ENCODE measurements at regions not wholly inside any gene's neighbourhood (a gene's known extent, or its start where the extent isn't known, plus 50 kb on each side); places are given as distances from the start of the nearest gene placed in this dataset.

DNA sequence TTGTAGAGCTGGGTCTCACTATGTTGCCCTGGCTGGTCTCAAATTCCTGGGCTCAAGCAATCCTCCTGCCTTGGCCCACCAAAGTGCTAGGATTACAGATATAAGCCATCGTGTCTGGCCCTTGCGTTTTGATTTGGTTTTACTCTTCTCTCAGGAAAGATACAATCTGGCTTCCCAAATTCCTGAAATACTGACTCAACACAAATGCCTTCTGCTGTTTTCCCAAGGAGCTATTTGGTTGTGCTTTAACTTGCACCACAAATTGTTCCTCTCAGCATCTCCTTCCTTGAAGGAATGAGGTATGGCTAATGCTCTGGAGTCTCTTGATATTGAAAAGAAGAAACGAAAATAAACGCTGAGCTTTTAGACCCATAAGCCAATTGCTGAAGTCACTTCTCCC, 110.0 kb upstream of the PAX6 start:
- Histone ChIP-seq H3K36me3 (replicated peaks; ENCODE audit: control insufficient read depth, insufficient read depth, low read length) (no peaks in the 10 kb centered on the region), H3K27me3 (ENCODE audit: control insufficient read depth, insufficient read depth, low read length) (no peaks in the 10 kb centered on the region), H3K4me3 (ENCODE audit: insufficient read depth, low read depth, low read length) (no peak overlapping the region)
- no peak for DNase-seq

DNA sequence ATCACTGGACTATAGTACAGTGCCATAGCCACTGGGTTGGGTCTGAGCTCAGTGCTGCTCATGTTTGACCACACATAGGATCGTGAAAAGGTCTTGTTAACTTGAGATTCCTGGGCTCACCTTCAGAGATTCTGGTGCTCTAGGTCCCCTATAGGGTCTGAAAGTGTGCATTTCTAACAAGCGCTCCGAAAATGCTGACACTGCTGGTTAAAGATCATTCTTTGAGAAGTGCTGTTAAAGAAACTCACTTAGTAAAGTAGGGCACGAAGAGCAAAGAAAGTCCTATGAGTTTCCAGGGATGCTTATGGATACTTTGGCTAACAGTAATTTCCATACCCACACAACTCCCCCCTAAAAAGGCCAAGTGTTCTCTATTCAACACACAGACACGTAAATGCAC, 108.1 kb upstream of the PAX6 start:
- no peak for DNase-seq
- no peak overlapping the region for H3K4me3 ChIP-seq (ENCODE audit: insufficient read depth, low read depth, low read length)
- H3K36me3 ChIP-seq (replicated peaks; ENCODE audit: control insufficient read depth, insufficient read depth, low read length): no peaks in the 10 kb centered on the region
- no peaks in the 10 kb centered on the region; the same call in 1 of the 2 replicates for H3K27me3 ChIP-seq (ENCODE audit: control insufficient read depth, insufficient read depth, low read length)

DNA sequence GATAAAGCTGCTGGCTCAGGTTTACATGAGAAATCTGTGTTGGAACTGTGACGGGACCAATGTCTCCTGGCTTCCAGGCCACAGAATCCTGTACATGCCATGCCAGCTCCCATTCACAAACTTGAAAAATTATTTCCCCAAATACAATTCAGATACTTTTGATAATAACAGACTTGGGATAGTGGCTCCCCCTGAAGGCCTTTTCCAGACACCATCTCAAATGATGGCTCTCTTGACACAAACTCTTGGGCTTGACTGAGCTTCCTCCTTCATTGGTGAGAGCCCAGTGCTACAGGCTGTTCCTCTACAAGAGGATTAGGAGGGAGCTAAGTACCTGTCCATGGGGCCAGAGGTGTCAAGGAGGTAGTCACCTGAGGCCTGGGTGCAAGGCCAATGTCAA, 104.7 kb upstream of the PAX6 start:
- Histone ChIP-seq H3K4me3 (ENCODE audit: insufficient read depth, low read depth, low read length) (no peak overlapping the region), H3K27me3 (ENCODE audit: control insufficient read depth, insufficient read depth, low read length) (no peaks in the 10 kb centered on the region; the same call in 1 of the 2 replicates), H3K36me3 (replicated peaks; ENCODE audit: control insufficient read depth, insufficient read depth, low read length) (no peaks in the 10 kb centered on the region)
- no peak for DNase-seq

DNA sequence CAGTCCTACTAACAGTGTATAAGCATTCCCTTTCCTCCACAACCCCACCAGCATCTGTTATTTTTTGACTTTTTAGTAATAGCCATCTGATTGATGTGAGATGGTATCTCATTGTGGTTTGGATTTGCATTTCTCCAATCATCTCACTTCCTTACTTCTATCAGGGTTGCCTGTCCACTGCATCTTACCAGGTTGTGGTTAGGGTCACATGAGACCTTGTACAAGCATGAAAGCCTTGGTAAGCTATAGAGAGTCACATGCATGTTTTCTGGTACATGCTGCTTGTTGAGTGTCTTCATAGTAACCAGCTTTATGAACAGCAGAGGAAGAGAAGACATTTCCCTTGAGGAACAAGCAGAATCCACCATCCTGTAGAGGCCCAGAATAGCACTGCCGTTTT, 102.9 kb upstream of the PAX6 start:
- no peak for DNase-seq
- no peaks in the 10 kb centered on the region for H3K36me3 ChIP-seq (replicated peaks; ENCODE audit: control insufficient read depth, insufficient read depth, low read length)
- no peaks in the 10 kb centered on the region; the same call in 1 of the 2 replicates for H3K27me3 ChIP-seq (ENCODE audit: control insufficient read depth, insufficient read depth, low read length)
- no peak overlapping the region for H3K4me3 ChIP-seq (ENCODE audit: insufficient read depth, low read depth, low read length)

DNA sequence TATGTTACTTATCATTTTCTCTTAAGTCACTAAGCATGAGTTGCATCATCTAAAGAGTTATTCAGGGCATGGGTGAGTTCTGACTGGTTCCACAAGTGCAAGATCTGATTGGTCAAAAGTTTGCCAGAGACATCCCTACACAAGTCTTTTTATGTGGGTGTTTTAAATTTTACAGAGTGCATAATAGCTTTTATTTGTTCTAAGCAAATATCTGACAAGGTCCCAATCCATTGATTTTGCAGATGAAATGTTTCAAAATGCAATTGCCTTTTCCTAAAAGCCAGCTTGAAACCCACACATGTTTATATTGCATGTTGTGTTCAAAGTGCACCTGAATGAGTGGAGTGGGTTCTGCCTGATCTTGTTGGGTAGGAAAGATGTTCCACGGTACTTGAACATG, 101.7 kb upstream of the PAX6 start:
- Histone ChIP-seq H3K4me3 (ENCODE audit: insufficient read depth, low read depth, low read length) (no peak overlapping the region), H3K36me3 (replicated peaks; ENCODE audit: control insufficient read depth, insufficient read depth, low read length) (no peaks in the 10 kb centered on the region), H3K27me3 (ENCODE audit: control insufficient read depth, insufficient read depth, low read length) (no peaks in the 10 kb centered on the region; the same call in 1 of the 2 replicates)
- DNase-seq: no peak

DNA sequence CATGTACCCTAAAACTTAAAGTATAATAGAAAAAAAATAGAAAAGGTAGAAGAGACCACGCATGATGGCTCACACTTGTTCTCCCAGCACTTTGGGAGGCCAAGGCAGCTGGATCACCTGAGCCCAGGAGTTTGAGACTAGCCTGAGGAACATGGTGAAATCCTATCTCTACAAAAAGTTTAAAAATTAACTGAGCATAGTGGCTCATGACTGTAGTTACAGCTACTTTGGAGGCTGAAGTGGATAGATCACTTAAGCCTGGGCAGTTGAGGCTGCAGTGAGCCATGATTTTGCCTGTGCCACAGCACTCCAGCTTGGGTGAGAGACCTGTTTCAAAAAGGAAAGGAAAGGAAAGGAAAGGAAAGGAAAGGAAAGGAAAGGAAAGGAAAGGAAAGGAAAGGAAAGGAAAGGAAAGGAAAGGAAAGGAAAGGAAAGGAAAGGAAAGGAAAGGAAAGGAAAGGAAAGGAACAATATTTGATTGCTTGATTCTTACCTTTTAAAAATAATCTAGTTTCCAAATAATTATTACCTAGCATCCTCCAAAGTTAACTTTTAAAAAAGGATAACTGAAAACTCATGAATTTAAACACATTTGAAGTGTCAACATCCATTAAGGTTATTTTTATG, 99.9 kb upstream of the PAX6 start:
- H3K4me3 ChIP-seq (ENCODE audit: insufficient read depth, low read depth, low read length): no peak overlapping the region
- no peak for DNase-seq

DNA sequence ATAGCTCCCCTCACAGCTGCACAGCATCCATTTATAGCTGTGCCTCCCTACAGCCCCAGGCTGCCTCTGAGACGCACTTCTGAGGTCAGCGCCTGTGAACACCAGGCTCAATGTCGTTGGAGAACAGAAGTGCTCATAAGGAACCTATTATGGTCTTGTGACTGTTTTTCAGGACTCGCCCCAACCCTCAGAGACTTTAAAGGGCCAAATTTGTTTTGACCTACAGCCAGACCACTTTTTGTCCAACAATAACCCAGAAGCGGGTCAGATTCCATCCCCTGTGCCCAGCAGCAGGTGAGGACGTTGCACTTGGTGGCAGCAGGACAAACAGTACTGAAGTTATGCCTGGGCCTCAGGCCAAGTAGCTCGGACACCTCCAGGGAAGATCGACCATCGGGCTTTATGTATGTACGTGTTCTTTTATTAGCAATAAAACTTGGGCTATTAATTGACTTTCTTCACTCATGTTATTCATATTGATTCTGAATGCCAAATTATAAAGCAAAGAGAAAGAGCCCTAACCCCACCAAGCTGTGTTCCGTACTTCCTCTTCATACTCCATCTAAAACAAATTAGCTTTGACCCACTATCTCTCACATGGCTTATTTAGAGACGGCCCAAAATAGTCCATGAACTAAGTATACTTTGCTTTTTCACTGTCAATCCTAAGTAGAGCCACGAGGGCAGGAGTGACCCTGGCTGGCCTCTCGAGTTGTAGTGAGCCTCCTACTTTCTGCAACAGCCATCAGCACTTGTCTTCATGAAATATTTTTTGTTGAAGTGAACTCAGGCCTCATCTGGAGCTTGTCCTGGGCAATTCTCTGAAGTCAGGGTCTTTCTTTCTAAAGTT, 92.3 kb upstream of the PAX6 start:
- no peak for DNase-seq
- H3K4me3 ChIP-seq (ENCODE audit: insufficient read depth, low read depth, low read length): no peak overlapping the region
- H3K27me3 ChIP-seq (ENCODE audit: control insufficient read depth, insufficient read depth, low read length): no peaks in the 10 kb centered on the region
- no peaks in the 10 kb centered on the region for H3K36me3 ChIP-seq (replicated peaks; ENCODE audit: control insufficient read depth, insufficient read depth, low read length)

More for the DNA sequence above, 99.9 kb upstream of the PAX6 start:
- Histone ChIP-seq H3K27me3 (ENCODE audit: control insufficient read depth, insufficient read depth, low read length) (no peaks in the 10 kb centered on the region; the same call in 1 of the 2 replicates), H3K36me3 (replicated peaks; ENCODE audit: control insufficient read depth, insufficient read depth, low read length) (no peaks in the 10 kb centered on the region)

DNA sequence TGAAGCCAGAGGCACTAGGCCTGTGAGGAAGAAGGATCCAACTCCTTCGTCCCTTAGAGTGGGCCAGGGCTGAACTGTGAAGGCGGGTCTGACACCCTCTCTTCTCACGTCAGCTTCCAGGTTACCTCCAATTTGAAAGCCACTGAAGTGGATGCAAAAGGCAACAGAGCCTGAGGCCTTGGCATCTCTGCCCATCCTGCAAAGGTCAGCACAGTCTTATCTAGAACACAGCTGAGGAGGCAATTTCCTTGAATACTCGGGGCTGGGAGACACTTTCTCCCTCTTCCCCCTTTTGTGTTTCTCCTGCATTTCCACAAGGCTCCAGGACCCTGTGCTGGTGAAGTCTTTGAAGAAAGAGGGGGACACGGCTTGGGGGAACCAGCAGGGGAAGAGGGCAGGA, 91.6 kb upstream of the PAX6 start:
- Histone ChIP-seq H3K4me3 (ENCODE audit: insufficient read depth, low read depth, low read length) (no peak overlapping the region), H3K27me3 (ENCODE audit: control insufficient read depth, insufficient read depth, low read length) (no peaks in the 10 kb centered on the region), H3K36me3 (replicated peaks; ENCODE audit: control insufficient read depth, insufficient read depth, low read length) (no peaks in the 10 kb centered on the region)
- DNase-seq: no peak

DNA sequence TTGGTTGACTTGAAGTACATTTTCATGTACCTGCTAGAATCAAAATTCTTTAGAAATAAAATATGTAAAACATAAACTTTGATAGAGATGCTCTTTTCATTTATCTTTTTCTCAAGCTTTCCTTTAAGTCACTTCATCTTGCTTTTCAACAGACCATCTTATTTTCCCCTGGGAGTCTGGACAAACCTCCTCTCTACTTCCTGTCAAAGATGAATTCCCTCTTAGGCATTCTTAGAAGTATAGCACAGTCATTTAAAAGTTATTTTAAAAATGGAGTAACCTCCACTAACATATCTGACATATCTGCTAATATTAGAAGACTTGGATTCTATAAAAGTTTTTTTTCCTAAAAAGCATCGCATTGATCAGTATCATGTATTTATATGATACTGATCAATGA, 84.8 kb upstream of the PAX6 start:
- H3K36me3 ChIP-seq (replicated peaks; ENCODE audit: control insufficient read depth, insufficient read depth, low read length): no peaks in the 10 kb centered on the region
- no peak overlapping the region for H3K4me3 ChIP-seq (ENCODE audit: insufficient read depth, low read depth, low read length)
- no peaks in the 10 kb centered on the region for H3K27me3 ChIP-seq (ENCODE audit: control insufficient read depth, insufficient read depth, low read length)
- DNase-seq: no peak

DNA sequence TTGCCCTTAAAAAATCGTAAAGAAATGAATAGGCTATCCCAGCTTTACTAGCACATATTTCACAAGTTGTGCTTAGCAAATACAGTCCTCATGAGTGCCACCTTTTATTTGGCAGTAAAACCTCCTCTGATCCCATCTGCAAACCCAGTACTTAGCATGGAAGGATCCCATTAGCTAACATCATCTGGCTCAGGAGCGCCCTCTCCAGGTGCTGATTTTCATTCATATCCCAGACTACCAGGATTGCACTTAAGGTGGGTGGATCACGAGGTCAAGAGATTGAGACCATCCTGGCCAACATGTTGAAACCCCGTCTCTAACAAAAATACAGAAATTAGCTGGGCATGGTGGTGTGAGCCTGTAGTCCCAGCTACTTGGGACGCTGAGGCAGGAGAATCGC, 76.1 kb upstream of the PAX6 start:
- no peaks in the 10 kb centered on the region for H3K36me3 ChIP-seq (replicated peaks; ENCODE audit: control insufficient read depth, insufficient read depth, low read length)
- no peak overlapping the region for H3K4me3 ChIP-seq (ENCODE audit: insufficient read depth, low read depth, low read length)
- DNase-seq: peak; percentile 65
- no peaks in the 10 kb centered on the region for H3K27me3 ChIP-seq (ENCODE audit: control insufficient read depth, insufficient read depth, low read length)

DNA sequence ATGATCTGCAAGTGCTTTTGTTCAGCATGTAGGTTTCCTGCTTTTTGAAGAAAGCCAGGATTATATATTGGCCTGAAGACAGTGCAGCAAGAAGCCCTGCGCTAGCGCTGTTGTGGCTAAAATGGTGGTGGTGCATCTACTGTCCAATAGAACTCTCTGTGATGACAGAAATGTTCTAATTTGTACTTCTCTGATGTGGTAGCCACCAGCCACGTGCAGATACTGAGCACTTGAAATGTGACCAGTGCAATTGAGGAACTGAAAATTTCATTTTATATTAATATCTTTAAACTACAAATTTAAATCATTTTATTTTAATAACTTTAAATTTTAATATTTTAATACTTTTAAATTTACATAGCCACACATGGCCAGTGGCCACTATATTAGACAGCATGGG, 73.0 kb upstream of the PAX6 start:
- no peaks in the 10 kb centered on the region for H3K27me3 ChIP-seq (ENCODE audit: control insufficient read depth, insufficient read depth, low read length)
- no peak for DNase-seq

DNA sequence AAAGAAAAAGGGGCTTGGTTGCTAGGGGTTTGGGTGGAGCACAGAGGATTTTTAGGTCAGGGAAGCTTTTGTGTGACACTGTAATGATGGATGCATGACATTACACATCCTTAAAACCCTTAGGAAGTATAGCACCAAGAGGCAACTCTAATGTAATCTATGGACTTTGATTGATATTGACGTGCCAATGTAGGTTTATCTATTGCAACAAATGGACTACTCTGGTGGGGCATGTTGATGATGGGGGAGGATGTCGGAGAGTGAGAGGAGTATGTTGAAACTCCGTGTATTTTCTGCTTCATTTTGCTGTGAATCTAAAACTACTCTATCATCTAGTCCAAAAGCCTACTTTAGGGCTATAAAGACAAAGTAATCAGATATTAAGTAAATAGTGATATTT, 72.3 kb upstream of the PAX6 start:
- DNase-seq: no peak
- H3K36me3 ChIP-seq (replicated peaks; ENCODE audit: control insufficient read depth, insufficient read depth, low read length): no peaks in the 10 kb centered on the region
- no peaks in the 10 kb centered on the region for H3K27me3 ChIP-seq (ENCODE audit: control insufficient read depth, insufficient read depth, low read length)
- no peak overlapping the region for H3K4me3 ChIP-seq (ENCODE audit: insufficient read depth, low read depth, low read length)

More for the DNA sequence above, 73.0 kb upstream of the PAX6 start:
- H3K36me3 ChIP-seq (replicated peaks; ENCODE audit: control insufficient read depth, insufficient read depth, low read length): no peaks in the 10 kb centered on the region
- H3K4me3 ChIP-seq (ENCODE audit: insufficient read depth, low read depth, low read length): no peak overlapping the region

DNA sequence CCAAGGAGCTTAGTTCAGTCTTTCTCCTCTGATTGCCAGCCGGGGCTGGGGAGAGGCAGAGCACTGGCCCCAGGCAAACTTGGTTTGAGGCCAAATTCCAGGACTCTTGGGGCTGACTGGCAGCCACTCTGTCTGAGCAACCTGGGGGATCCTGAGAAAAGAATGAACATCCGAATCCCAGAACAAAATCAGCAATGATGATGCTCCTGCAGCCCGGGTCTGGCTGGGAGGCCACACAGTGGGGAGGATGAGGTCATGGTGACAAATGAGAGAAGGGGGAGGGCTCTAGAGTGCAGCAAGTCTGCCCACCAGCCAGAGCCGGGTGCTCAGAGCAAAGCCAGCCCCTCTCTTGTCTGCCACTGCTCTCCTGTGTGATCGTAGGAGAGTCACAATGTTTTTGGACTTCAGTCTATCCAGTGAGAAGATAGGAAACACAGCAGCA, 71.8 kb upstream of the PAX6 start:
- H3K4me3 ChIP-seq (ENCODE audit: insufficient read depth, low read depth, low read length): no peak overlapping the region
- H3K36me3 ChIP-seq (replicated peaks; ENCODE audit: control insufficient read depth, insufficient read depth, low read length): no peaks in the 10 kb centered on the region
- H3K27me3 ChIP-seq (ENCODE audit: control insufficient read depth, insufficient read depth, low read length): no peaks in the 10 kb centered on the region
- DNase-seq: peak; percentile 43

DNA sequence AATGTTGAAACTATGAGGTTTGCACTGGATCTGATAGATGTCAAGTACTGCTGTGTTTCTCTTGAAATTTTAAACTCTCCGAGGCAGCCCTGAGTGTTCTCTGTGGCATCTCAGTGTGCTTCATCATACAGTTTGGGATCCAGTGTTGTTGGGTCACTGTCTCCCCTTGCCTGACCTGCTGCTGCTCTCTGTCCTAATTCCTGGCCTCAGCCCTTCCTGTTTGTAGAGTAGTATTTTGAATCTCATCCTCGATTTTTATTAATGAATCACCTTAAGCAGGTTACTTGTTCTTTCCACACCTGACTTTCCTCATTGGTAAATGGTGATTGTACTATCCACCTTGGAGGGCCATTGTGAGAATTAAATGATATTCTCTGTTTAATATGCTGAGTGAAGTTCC, 70.7 kb upstream of the PAX6 start:
- H3K4me3 ChIP-seq (ENCODE audit: insufficient read depth, low read depth, low read length): no peak overlapping the region
- H3K27me3 ChIP-seq (ENCODE audit: control insufficient read depth, insufficient read depth, low read length): no peaks in the 10 kb centered on the region
- no peaks in the 10 kb centered on the region for H3K36me3 ChIP-seq (replicated peaks; ENCODE audit: control insufficient read depth, insufficient read depth, low read length)
- no peak for DNase-seq

DNA sequence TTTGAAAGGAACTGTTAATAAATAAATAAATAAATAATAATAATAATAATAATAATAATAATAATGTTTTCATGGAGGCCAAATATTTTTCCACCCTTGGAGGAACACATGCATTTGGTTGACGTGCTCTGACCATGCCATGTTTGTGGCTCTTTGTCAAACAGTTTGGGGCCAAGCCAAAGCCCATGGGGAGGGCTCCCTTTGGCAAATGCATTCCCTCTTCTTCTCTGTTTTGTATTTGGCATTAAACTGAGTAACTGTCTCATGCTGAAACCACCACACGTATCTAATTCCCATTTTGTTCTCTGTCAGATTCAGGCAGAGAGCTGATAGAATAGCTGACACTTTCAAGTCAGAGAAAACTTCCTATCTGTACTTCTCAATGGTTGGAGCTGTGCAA, 68.6 kb upstream of the PAX6 start:
- Histone ChIP-seq H3K27me3 (ENCODE audit: control insufficient read depth, insufficient read depth, low read length) (no peaks in the 10 kb centered on the region; the same call in 1 of the 2 replicates), H3K36me3 (replicated peaks; ENCODE audit: control insufficient read depth, insufficient read depth, low read length) (no peaks in the 10 kb centered on the region), H3K4me3 (ENCODE audit: insufficient read depth, low read depth, low read length) (no peak overlapping the region)
- DNase-seq: no peak
